ENCODE measurements at regions not wholly inside any gene's neighbourhood (a gene's known extent, or its start where the extent isn't known, plus 50 kb on each side); places are given as distances from the start of the nearest gene placed in this dataset.
A peak's percentile ranks its signal among the peaks of the same experiment; 100 is the strongest.

- peak overlapping the region; percentile 75 for H3K27ac Mint-ChIP-seq (ENCODE audit: low read depth)
- DNase-seq (ENCODE audit: low spot score in 2 of 2) (no peak), ATAC-seq (replicated peaks; ENCODE audit: extremely low read depth, poor library complexity, severe bottlenecking) (peak; percentile 85)
- no peaks in the 10 kb centered on the region for H3K27me3 Mint-ChIP-seq
- no peak overlapping the region for H3K4me3 Mint-ChIP-seq
- no peaks in the 10 kb centered on the region for H3K9me3 Mint-ChIP-seq
- H3K36me3 Mint-ChIP-seq (ENCODE audit: insufficient read depth): no peaks in the 10 kb centered on the region
- H3K4me1 Mint-ChIP-seq: peaks cover 17% of the 10 kb centered on the region
Measured at GRCh38 chr13:40116008-40116407, 460.5 kb downstream of the COG6 start.

- DNase-seq (ENCODE audit: low spot score in 2 of 2) (no peak), ATAC-seq (replicated peaks; ENCODE audit: extremely low read depth, poor library complexity, severe bottlenecking) (no peak)
- H3K27ac Mint-ChIP-seq (ENCODE audit: low read depth): no peak overlapping the region
- H3K36me3 Mint-ChIP-seq (ENCODE audit: insufficient read depth): no peaks in the 10 kb centered on the region
- H3K4me3 Mint-ChIP-seq: no peak overlapping the region
- peaks cover 17% of the 10 kb centered on the region for H3K4me1 Mint-ChIP-seq
- no peaks in the 10 kb centered on the region for H3K27me3 Mint-ChIP-seq
- H3K9me3 Mint-ChIP-seq: no peaks in the 10 kb centered on the region
Measured at GRCh38 chr13:40118337-40118736, 462.9 kb downstream of the COG6 start.

DNA sequence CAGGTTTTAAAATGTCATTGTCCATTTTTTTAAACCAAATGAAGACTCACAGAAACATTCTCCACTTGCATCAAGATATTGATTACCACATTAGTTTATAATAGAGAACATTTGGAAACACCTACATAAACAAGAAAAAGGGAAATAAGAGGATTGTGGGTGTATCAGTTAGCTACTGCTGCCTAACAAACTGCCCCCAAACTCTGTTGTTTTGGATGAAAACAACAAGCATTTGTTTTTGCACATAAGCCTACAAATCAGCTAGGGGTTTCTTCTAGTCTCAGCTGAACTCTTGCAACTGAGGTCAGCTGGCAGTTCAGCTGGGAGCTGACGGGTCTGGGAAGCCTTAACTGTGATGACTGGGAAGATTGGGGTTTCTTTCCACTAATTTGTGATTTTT, 464.4 kb downstream of the COG6 start:
- Mint-ChIP-seq H3K9me3 (no peaks in the 10 kb centered on the region), H3K36me3 (ENCODE audit: insufficient read depth) (no peaks in the 10 kb centered on the region), H3K4me1 (peaks cover 17% of the 10 kb centered on the region), H3K27me3 (no peaks in the 10 kb centered on the region), H3K27ac (ENCODE audit: low read depth) (no peak overlapping the region), H3K4me3 (no peak overlapping the region)
- no peak for DNase-seq (ENCODE audit: low spot score in 2 of 2)
- no peak for ATAC-seq (replicated peaks; ENCODE audit: extremely low read depth, poor library complexity, severe bottlenecking)

DNA sequence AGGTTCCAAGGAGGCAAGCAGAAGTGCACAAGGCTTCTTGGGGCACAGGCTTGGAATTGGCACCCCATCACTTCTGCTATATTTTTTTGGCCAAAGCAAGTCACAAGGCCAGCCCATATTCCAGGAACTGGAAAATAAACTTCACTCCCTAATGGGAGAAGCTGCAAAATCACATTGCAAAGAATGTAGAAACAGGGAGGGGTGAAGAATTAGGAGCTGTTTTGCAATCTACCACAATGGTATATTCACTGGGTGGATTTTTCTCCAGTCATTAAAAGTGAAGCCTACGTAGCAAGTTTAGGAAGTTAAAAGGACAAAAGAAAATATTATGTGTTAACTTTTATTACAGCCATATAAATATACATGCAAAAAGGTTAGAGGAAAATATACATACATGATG, 464.8 kb downstream of the COG6 start:
- H3K27ac Mint-ChIP-seq (ENCODE audit: low read depth): no peak overlapping the region
- H3K36me3 Mint-ChIP-seq (ENCODE audit: insufficient read depth): no peaks in the 10 kb centered on the region
- no peak overlapping the region for H3K4me3 Mint-ChIP-seq
- H3K27me3 Mint-ChIP-seq: no peaks in the 10 kb centered on the region
- peaks cover 14% of the 10 kb centered on the region for H3K4me1 Mint-ChIP-seq
- no peak for DNase-seq (ENCODE audit: low spot score in 2 of 2)
- ATAC-seq (replicated peaks; ENCODE audit: extremely low read depth, poor library complexity, severe bottlenecking): no peak
- H3K9me3 Mint-ChIP-seq: no peaks in the 10 kb centered on the region

GRCh38 chr13:40120781-40121180, 465.3 kb downstream of the COG6 start:
- H3K4me1 Mint-ChIP-seq: peaks cover 9% of the 10 kb centered on the region
- ATAC-seq (replicated peaks; ENCODE audit: extremely low read depth, poor library complexity, severe bottlenecking) (no peak), DNase-seq (ENCODE audit: low spot score in 2 of 2) (no peak)
- H3K9me3 Mint-ChIP-seq: no peaks in the 10 kb centered on the region
- H3K4me3 Mint-ChIP-seq: no peak overlapping the region
- H3K36me3 Mint-ChIP-seq (ENCODE audit: insufficient read depth): no peaks in the 10 kb centered on the region
- H3K27ac Mint-ChIP-seq (ENCODE audit: low read depth): no peak overlapping the region
- no peaks in the 10 kb centered on the region for H3K27me3 Mint-ChIP-seq

DNA sequence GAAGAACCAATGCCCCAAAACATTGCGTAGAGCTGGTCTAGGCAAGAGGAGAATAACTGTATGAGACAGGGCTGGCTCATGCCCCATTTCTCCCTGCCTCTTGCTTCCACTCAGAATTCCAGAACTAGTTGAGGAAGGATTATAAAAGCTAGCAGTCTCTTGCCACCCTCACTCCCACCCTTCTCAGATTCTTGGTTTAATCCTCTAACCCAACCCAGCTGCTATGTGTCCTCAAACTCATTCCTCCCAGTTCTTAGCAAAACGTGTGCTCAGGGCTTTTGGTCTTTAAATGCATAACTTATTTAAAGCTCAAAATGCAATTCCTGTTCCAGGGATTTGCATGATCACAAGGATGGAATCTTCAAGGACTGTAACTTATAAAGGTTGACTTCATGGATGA, 466.3 kb downstream of the COG6 start:
- H3K4me3 Mint-ChIP-seq: no peak overlapping the region
- DNase-seq (ENCODE audit: low spot score in 2 of 2) (no peak), ATAC-seq (replicated peaks; ENCODE audit: extremely low read depth, poor library complexity, severe bottlenecking) (no peak)
- H3K36me3 Mint-ChIP-seq (ENCODE audit: insufficient read depth): no peaks in the 10 kb centered on the region
- no peaks in the 10 kb centered on the region for H3K27me3 Mint-ChIP-seq
- H3K9me3 Mint-ChIP-seq: no peaks in the 10 kb centered on the region
- H3K4me1 Mint-ChIP-seq: peaks cover 2% of the 10 kb centered on the region
- no peak overlapping the region for H3K27ac Mint-ChIP-seq (ENCODE audit: low read depth)

GRCh38 chr13:40123962-40124632, 468.6 kb downstream of the COG6 start:
- no peak for ATAC-seq (replicated peaks; ENCODE audit: extremely low read depth, poor library complexity, severe bottlenecking)
- no peaks in the 10 kb centered on the region for H3K36me3 Mint-ChIP-seq (ENCODE audit: insufficient read depth)
- no peak for DNase-seq (ENCODE audit: low spot score in 2 of 2)
- no peaks in the 10 kb centered on the region for H3K9me3 Mint-ChIP-seq
- H3K4me1 Mint-ChIP-seq: peaks cover 9% of the 10 kb centered on the region
- H3K27me3 Mint-ChIP-seq: no peaks in the 10 kb centered on the region
- no peak overlapping the region for H3K27ac Mint-ChIP-seq (ENCODE audit: low read depth)
- H3K4me3 Mint-ChIP-seq: no peak overlapping the region

DNA sequence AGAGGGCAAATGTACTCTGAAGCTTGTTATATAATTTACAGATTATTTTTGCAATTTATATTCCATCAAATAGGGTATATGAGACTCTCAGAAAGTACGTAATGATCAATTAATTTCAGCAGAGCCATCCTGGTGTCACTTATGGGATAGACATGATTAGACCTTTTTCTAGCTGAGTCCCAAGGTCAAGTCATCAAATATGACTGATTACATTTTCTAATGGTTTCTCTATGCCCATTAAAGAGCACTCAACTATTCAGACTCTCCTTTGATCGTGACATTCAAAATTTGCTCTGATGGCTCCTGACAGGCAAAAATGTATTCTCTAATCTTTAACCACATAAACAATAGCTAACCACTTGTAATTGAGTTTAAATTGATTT, 469.2 kb downstream of the COG6 start:
- Mint-ChIP-seq H3K4me1 (peaks cover 9% of the 10 kb centered on the region), H3K27me3 (no peaks in the 10 kb centered on the region), H3K27ac (ENCODE audit: low read depth) (no peak overlapping the region), H3K9me3 (no peaks in the 10 kb centered on the region), H3K4me3 (no peak overlapping the region), H3K36me3 (ENCODE audit: insufficient read depth) (no peaks in the 10 kb centered on the region)
- ATAC-seq (replicated peaks; ENCODE audit: extremely low read depth, poor library complexity, severe bottlenecking) (no peak), DNase-seq (ENCODE audit: low spot score in 2 of 2) (no peak)

GRCh38 chr13:40125336-40125735, 469.9 kb downstream of the COG6 start:
- no peak overlapping the region for H3K27ac Mint-ChIP-seq (ENCODE audit: low read depth)
- DNase-seq (ENCODE audit: low spot score in 2 of 2) (no peak), ATAC-seq (replicated peaks; ENCODE audit: extremely low read depth, poor library complexity, severe bottlenecking) (no peak)
- peaks cover 9% of the 10 kb centered on the region for H3K4me1 Mint-ChIP-seq
- H3K36me3 Mint-ChIP-seq (ENCODE audit: insufficient read depth): no peaks in the 10 kb centered on the region
- no peaks in the 10 kb centered on the region for H3K27me3 Mint-ChIP-seq
- H3K4me3 Mint-ChIP-seq: no peak overlapping the region
- no peaks in the 10 kb centered on the region for H3K9me3 Mint-ChIP-seq

DNA sequence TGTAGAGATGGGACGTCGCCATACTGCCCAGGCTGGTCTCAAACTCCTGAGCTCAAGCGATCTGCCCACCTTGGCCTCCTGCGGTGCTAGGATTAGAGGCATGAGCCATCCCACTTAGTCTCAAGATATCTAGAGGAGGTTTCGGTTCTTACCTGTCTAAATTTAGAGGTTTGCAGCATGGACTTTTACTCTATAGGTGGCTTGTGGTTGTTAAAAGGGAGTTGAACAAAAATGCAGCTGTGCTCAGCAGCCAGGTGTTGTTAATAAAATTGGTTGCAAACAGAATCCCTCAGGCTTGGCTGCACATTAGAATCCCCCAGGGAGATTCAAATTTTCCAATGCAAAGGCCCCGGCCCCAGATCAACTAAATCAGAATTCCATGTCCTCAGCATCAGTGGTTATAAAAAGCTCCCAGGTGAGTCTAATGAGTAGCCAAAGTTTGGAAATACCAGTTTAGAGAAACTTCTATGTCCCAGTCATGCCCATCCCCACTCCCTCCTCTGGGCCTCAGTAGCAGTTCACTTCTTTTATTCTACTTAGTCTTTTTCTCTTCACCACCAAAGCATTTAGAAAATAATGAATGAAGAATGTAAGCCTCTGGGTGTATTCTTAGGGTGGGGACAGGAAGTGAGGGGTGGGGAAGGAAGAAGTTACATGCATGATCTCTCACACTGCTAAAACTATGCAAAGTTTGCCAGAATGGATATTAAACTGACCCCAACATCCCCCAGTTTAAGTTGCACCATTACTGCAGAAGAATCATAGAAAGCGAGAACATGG, 471.0 kb downstream of the COG6 start:
- no peaks in the 10 kb centered on the region for H3K9me3 Mint-ChIP-seq
- no peak for ATAC-seq (replicated peaks; ENCODE audit: extremely low read depth, poor library complexity, severe bottlenecking)
- H3K27ac Mint-ChIP-seq (ENCODE audit: low read depth): no peak overlapping the region
- no peaks in the 10 kb centered on the region for H3K27me3 Mint-ChIP-seq
- no peak overlapping the region for H3K4me3 Mint-ChIP-seq
- no peak for DNase-seq (ENCODE audit: low spot score in 2 of 2)
- H3K36me3 Mint-ChIP-seq (ENCODE audit: insufficient read depth): no peaks in the 10 kb centered on the region
- peaks cover 9% of the 10 kb centered on the region for H3K4me1 Mint-ChIP-seq

- no peak for ATAC-seq (replicated peaks; ENCODE audit: extremely low read depth, poor library complexity, severe bottlenecking)
- H3K27ac Mint-ChIP-seq (ENCODE audit: low read depth): peak overlapping the region; percentile 14
- H3K4me3 Mint-ChIP-seq: no peak overlapping the region
Measured at GRCh38 chr13:40127476-40127875, 472.0 kb downstream of the COG6 start.

GRCh38 chr13:40127925-40128324, 472.5 kb downstream of the COG6 start:
- no peak overlapping the region for H3K4me3 Mint-ChIP-seq
- no peaks in the 10 kb centered on the region for H3K36me3 Mint-ChIP-seq (ENCODE audit: insufficient read depth)
- peak overlapping the region; percentile 14 for H3K27ac Mint-ChIP-seq (ENCODE audit: low read depth)
- ATAC-seq (replicated peaks; ENCODE audit: extremely low read depth, poor library complexity, severe bottlenecking) (no peak), DNase-seq (ENCODE audit: low spot score in 2 of 2) (no peak)
- no peaks in the 10 kb centered on the region for H3K9me3 Mint-ChIP-seq
- H3K27me3 Mint-ChIP-seq: no peaks in the 10 kb centered on the region
- peaks cover 9% of the 10 kb centered on the region for H3K4me1 Mint-ChIP-seq

More at GRCh38 chr13:40127476-40127875, 472.0 kb downstream of the COG6 start:
- Mint-ChIP-seq H3K36me3 (ENCODE audit: insufficient read depth) (no peaks in the 10 kb centered on the region), H3K9me3 (no peaks in the 10 kb centered on the region), H3K27me3 (no peaks in the 10 kb centered on the region), H3K4me1 (peaks cover 9% of the 10 kb centered on the region)
- no peak for DNase-seq (ENCODE audit: low spot score in 2 of 2)

GRCh38 chr13:40129467-40129866, 474.0 kb downstream of the COG6 start:
- no peak overlapping the region for H3K4me3 Mint-ChIP-seq
- peaks cover 9% of the 10 kb centered on the region for H3K4me1 Mint-ChIP-seq

More at GRCh38 chr13:40129467-40129866, 474.0 kb downstream of the COG6 start:
- DNase-seq (ENCODE audit: low spot score in 2 of 2) (no peak), ATAC-seq (replicated peaks; ENCODE audit: extremely low read depth, poor library complexity, severe bottlenecking) (no peak)
- Mint-ChIP-seq H3K27me3 (no peaks in the 10 kb centered on the region), H3K9me3 (no peaks in the 10 kb centered on the region), H3K36me3 (ENCODE audit: insufficient read depth) (no peaks in the 10 kb centered on the region), H3K27ac (ENCODE audit: low read depth) (no peak overlapping the region)

Data from central memory CD8-positive, alpha-beta T cell (primary cell).